Spleen (tissue), 11 donors: ENCODE measurements at regions not wholly inside any gene's neighbourhood (a gene's known extent, or its start where the extent isn't known, plus 50 kb on each side); places are given as distances from the start of the nearest gene placed in this dataset.

ENCODE experiments used
- DNase-seq: peaks from one replicate; pipeline ENCODE4 v3.0.0-alpha.2; 2020
- H3K27ac ChIP-seq, 8 donors: fragments of 200-600 bp; sonication (generic) in 7 of 8; 1 replicate in 4 of 8; 2 replicates in 4 of 8; pipeline versions ENCODE4 v1.5.0 to v1.8.0; 2016 to 2021; ENCODE audit warnings: inconsistent platforms in 4 of 8, mild to moderate bottlenecking in 4 of 8, moderate library complexity in 1 of 8
- H3K27me3 ChIP-seq, 7 donors: fragments of 200-600 bp; sonication (generic) in 6 of 7; replicated peaks in 1 of 7; 1 replicate in 4 of 7; 2 replicates in 3 of 7; pipeline versions ENCODE4 v1.5.0 to v1.8.0; 2016 to 2021; ENCODE audit warnings: inconsistent platforms in 3 of 7, mild to moderate bottlenecking in 1 of 7
- H3K36me3 ChIP-seq, 6 donors: fragments of 200-600 bp; sonication (generic) in 5 of 6; 1 replicate in 4 of 6; 2 replicates in 2 of 6; pipeline versions ENCODE4 v1.5.0 to v1.8.0; 2016 to 2021; ENCODE audit warnings: inconsistent platforms in 2 of 6
- H3K4me1 ChIP-seq, 6 donors: fragments of 200-600 bp; sonication (generic) in 5 of 6; 1 replicate in 3 of 6; 2 replicates in 3 of 6; pipeline versions ENCODE4 v1.5.0 to v1.8.0; 2016 to 2021; ENCODE audit warnings: inconsistent platforms in 3 of 6
- H3K4me3 ChIP-seq, 8 donors: fragments of 200-600 bp; sonication (generic) in 7 of 8; 1 replicate in 4 of 8; 2 replicates in 4 of 8; pipeline versions ENCODE4 v1.5.0 to v1.8.0; 2016 to 2021; ENCODE audit warnings: inconsistent platforms in 4 of 8, mild to moderate bottlenecking in 4 of 8, moderate library complexity in 2 of 8
- H3K9me3 ChIP-seq, 8 donors: fragments of 200-600 bp; sonication (generic) in 7 of 8; 1 replicate in 4 of 8; 2 replicates in 4 of 8; pipeline versions ENCODE4 v1.5.0 to v1.8.0; 2016 to 2021; ENCODE audit warnings: inconsistent platforms in 4 of 8
- POLR2A ChIP-seq, 3 donors: fragments of 450-650 bp; IDR thresholded peaks; one replicate each; pipeline ENCODE4 v1.5.1; 2017; ENCODE audit warnings: antibody characterized with exemption in 3 of 3, mild to moderate bottlenecking in 1 of 3
- POLR2AphosphoS5 ChIP-seq, 3 donors: sonication (generic); formaldehyde crosslinking; IDR thresholded peaks; one replicate each; pipeline ENCODE4 v1.5.1; 2017; ENCODE audit warnings: antibody characterized with exemption in 3 of 3
- WGBS, 5 donors: extraction: QIAGEN DNeasy Blood & Tissue Kit in 3 of 5; methylation state at CpG; one replicate each; pipeline versions ENCODE4 v1.1.5 to v1.1.7; 2013 to 2018; 5-methylcytosine and 5-hydroxymethylcytosine counted together
- intact Hi-C: fragments of 100-400 bp; cut with DNase I; formaldehyde crosslinking; loops from one replicate; pipeline ENCODE4 v1.15.0; 2023; ENCODE audit warnings: low total_unique reads
- TF ChIP-seq, protein P1 (sequence below), 11 experiments: fragments of 200-600 bp in 7 of 11; fragments of 450-650 bp in 4 of 11; sonication (generic) in 4 of 11; IDR thresholded peaks in 8 of 11; conservative IDR thresholded peaks in 3 of 11; 1 replicate in 7 of 11; 2 replicates in 4 of 11; pipeline versions ENCODE4 v1.4.0 to v1.8.0; 2016 to 2021; ENCODE audit warnings: antibody characterized with exemption in 11 of 11, inconsistent platforms in 4 of 11, mild to moderate bottlenecking in 1 of 11
- donor health status: healthy with polysubstance abuse.
- donor health status: DM: no; HTN: no; CAD: no; lungs with moderate emphysema.
- donor health status: DM: no; HTN: no; CAD: no.
- donor health status: Bipolar disorder and iron deficiency.
- donor health status: healthy.
- donor health status: DM: no; HTN: no; CAD: no.
- donor health status: DM: yes; HTN: yes; CAD: no.

DNA sequence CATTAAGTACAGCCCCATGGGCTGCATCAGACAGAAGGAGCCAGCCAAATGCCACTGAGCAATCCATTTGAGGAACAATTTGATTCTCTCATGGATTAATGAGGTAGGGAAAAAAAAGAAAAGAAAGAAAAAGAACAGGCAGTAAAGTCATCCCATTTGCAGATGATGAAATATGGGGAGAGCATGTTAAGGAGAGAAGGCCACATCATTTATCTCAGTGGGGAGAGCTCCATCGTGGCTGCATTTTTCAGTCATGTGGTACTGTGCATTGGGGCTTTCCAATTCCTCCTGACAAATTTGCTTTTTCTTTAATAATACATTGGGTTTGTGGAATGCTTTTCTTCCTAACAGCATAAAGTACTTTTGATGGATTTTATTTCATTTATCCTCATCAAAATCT, 375.2 kb upstream of the TLE4 start:
- H3K4me1 ChIP-seq: no peaks in the 10 kb centered on the region
- H3K27me3 ChIP-seq: no peaks in the 10 kb centered on the region
- H3K9me3 ChIP-seq: no peaks in the 10 kb centered on the region
- H3K4me3 ChIP-seq: no peak overlapping the region
- WGBS, 5 donors: 54 to 85% (median 73%) methylated on average over 1 of the region's 1 CpG
- H3K36me3 ChIP-seq: no peaks in the 10 kb centered on the region
- no peak overlapping the region for H3K27ac ChIP-seq
- DNase-seq: no peak
- intact Hi-C loops: no loop called here
- TF ChIP-seq POLR2AphosphoS5 (IDR thresholded peaks at IDR 0.05) (no peak), POLR2A (IDR thresholded peaks at IDR 0.05) (no peak)
- TF ChIP-seq, protein P1, sequence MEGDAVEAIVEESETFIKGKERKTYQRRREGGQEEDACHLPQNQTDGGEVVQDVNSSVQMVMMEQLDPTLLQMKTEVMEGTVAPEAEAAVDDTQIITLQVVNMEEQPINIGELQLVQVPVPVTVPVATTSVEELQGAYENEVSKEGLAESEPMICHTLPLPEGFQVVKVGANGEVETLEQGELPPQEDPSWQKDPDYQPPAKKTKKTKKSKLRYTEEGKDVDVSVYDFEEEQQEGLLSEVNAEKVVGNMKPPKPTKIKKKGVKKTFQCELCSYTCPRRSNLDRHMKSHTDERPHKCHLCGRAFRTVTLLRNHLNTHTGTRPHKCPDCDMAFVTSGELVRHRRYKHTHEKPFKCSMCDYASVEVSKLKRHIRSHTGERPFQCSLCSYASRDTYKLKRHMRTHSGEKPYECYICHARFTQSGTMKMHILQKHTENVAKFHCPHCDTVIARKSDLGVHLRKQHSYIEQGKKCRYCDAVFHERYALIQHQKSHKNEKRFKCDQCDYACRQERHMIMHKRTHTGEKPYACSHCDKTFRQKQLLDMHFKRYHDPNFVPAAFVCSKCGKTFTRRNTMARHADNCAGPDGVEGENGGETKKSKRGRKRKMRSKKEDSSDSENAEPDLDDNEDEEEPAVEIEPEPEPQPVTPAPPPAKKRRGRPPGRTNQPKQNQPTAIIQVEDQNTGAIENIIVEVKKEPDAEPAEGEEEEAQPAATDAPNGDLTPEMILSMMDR (IDR thresholded peaks at IDR 0.05 in 8 of 11, conservative IDR thresholded peaks at IDR 0.05 in 3 of 11): no peak

GRCh38 chr9:79200336-79200735, 371.4 kb upstream of the TLE4 start:
- TF ChIP-seq, protein P1 (IDR thresholded peaks at IDR 0.05 in 8 of 11, conservative IDR thresholded peaks at IDR 0.05 in 3 of 11): no peak
- TF ChIP-seq POLR2A (IDR thresholded peaks at IDR 0.05) (no peak), POLR2AphosphoS5 (IDR thresholded peaks at IDR 0.05) (no peak)
- DNase-seq: no peak
- no peaks in the 10 kb centered on the region for H3K4me1 ChIP-seq
- intact Hi-C loops: no loop called here
- WGBS, 5 donors: 0 to 88% (median 40%) methylated on average over 1 of the region's 1 CpG
- no peaks in the 10 kb centered on the region for H3K27me3 ChIP-seq
- no peaks in the 10 kb centered on the region for H3K36me3 ChIP-seq
- no peak overlapping the region for H3K4me3 ChIP-seq
- no peaks in the 10 kb centered on the region for H3K9me3 ChIP-seq
- no peak overlapping the region for H3K27ac ChIP-seq

DNA sequence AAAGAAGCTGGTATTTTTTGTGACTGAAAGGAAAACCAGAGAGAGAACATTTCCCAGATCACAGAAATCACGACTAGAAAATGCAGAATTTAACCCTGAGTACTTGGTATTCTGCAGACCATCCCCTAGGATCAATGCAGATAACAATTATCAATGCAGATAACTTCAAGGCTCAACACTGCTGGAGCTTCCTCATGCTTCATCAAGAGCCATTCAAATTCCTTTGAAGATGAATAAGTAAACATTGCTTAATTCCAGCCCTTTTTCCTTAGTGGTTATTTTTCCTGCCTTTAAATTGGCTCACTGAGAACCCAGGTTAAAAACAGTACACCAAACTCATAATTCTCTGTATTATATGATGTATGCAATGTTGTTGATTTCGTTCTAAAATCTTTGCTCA, 370.1 kb upstream of the TLE4 start:
- WGBS, 5 donors: 40 to 58% (median 52%) methylated on average over 2 of the region's 2 CpGs
- no peak overlapping the region for H3K27ac ChIP-seq
- H3K36me3 ChIP-seq: no peaks in the 10 kb centered on the region
- no peaks in the 10 kb centered on the region for H3K4me1 ChIP-seq
- no peak overlapping the region for H3K4me3 ChIP-seq
- no peak for DNase-seq
- intact Hi-C loops: no loop called here
- TF ChIP-seq POLR2A (IDR thresholded peaks at IDR 0.05) (no peak), POLR2AphosphoS5 (IDR thresholded peaks at IDR 0.05) (no peak)
- TF ChIP-seq, protein P1 (IDR thresholded peaks at IDR 0.05 in 8 of 11, conservative IDR thresholded peaks at IDR 0.05 in 3 of 11): no peak
- no peaks in the 10 kb centered on the region for H3K9me3 ChIP-seq
- H3K27me3 ChIP-seq: no peaks in the 10 kb centered on the region

GRCh38 chr9:79208791-79209396, 362.9 kb upstream of the TLE4 start:
- DNase-seq: no peak
- Histone ChIP-seq H3K4me1 (no peaks in the 10 kb centered on the region), H3K27me3 (no peaks in the 10 kb centered on the region), H3K36me3 (no peaks in the 10 kb centered on the region), H3K27ac (no peak overlapping the region), H3K4me3 (no peak overlapping the region), H3K9me3 (no peaks in the 10 kb centered on the region)
- 82 to 90% (median 84%) methylated on average over 5 of the region's 5 CpGs for WGBS, 5 donors
- TF ChIP-seq POLR2AphosphoS5 (IDR thresholded peaks at IDR 0.05): no peak
- no peak for TF ChIP-seq POLR2A (IDR thresholded peaks at IDR 0.05)
- TF ChIP-seq, protein P1 (IDR thresholded peaks at IDR 0.05 in 8 of 11, conservative IDR thresholded peaks at IDR 0.05 in 3 of 11): no peak
- intact Hi-C loops: no loop called here
